ENCODE measurements at regions not wholly inside any gene's neighbourhood (a gene's known extent, or its start where the extent isn't known, plus 50 kb on each side); places are given as distances from the start of the nearest gene placed in this dataset.

- TF ChIP-seq CTCF (IDR thresholded peaks at IDR 0.05) (no peak), POLR2A (IDR thresholded peaks at IDR 0.05) (no peak)
Measured at GRCh38 chr12:31215518-31216232, 110.3 kb downstream of the SINHCAF start.
